GM12878 (cell line): ENCODE measurements at regions not wholly inside any gene's neighbourhood (a gene's known extent, or its start where the extent isn't known, plus 50 kb on each side); places are given as distances from the start of the nearest gene placed in this dataset.

ENCODE experiments used
- ATAC-seq: fragments of 200-7000 bp; cut with Tn5 transposase; 3 replicates; pipeline ENCODE4 v1.9.1; 2020; ENCODE audit warnings: mild to moderate bottlenecking, moderate library complexity
- BruUV-seq: library from RNA; stranded (reverse); fragments of 400-500 nt; replicated peaks from 2 replicates; lab custom pipeline; 2021; lab: Mats Ljungman, UMichigan
- CTCF ChIA-PET: fragments of 300-600 bp; sonication (Branson Sonifier 250); formaldehyde crosslinking; extraction: SDS; loops from one replicate; lab custom pipeline; 2021; ENCODE audit warnings: inconsistent platforms; lab: Yijun Ruan, JAX
- POLR2A ChIA-PET: fragments of 350-600 bp; formaldehyde crosslinking; extraction: SDS; loops from one replicate; lab custom pipeline; 2021; ENCODE audit warnings: inconsistent platforms; lab: Charles Lee
- RAD21 ChIA-PET: fragments of 300-600 bp; sonication (Branson Sonifier 250); formaldehyde crosslinking; loops from one replicate; lab custom pipeline; 2023; ENCODE audit warnings: antibody characterized with exemption; ENCODE audit not compliant: unreplicated experiment; lab: Charles Lee
- SMC1A ChIA-PET: fragments of 300-600 bp; sonication (Branson Sonifier 250); formaldehyde crosslinking; loops from one replicate; lab custom pipeline; 2023; ENCODE audit not compliant: unreplicated experiment, uncharacterized antibody; lab: Charles Lee
- DNase-seq: peaks from one replicate; pipeline ENCODE4 v3.0.0-alpha.2; 2011; ENCODE audit warnings: low read depth, low spot score
- FAIRE-seq: peaks from 3 replicates; lab custom pipeline; 2011; peaks lifted over from hg19 to GRCh38; lab: Jason Lieb, UNC
- H2AFZ ChIP-seq: 2 replicates; pipeline ENCODE4 v1.6.0; 2011; ENCODE audit warnings: low read depth, low read length, control low read depth; ENCODE audit not compliant: control insufficient read depth
- H3K27ac ChIP-seq: 2 replicates; pipeline ENCODE4 v1.5.1; 2011; ENCODE audit warnings: control low read depth; ENCODE audit not compliant: control insufficient read depth, insufficient read depth
- H3K27me3 ChIP-seq, 2 experiments: replicated peaks in 1 of 2; 2 replicates each; pipeline versions ENCODE4 v1.6.0 to v1.6.1; 2011; ENCODE audit warnings: low read length in 1 of 2; ENCODE audit not compliant: control insufficient read depth in 2 of 2, insufficient read depth in 2 of 2
- H3K36me3 ChIP-seq, 2 experiments: 2 replicates each; pipeline ENCODE4 v1.5.1; 2011; ENCODE audit warnings: low read length in 1 of 2; ENCODE audit not compliant: control insufficient read depth in 2 of 2, insufficient read depth in 2 of 2
- H3K4me1 ChIP-seq: 2 replicates; pipeline ENCODE4 v1.6.1; 2011; ENCODE audit warnings: mild to moderate bottlenecking, low read length, moderate library complexity, mixed read lengths; ENCODE audit not compliant: control insufficient read depth, insufficient read depth
- H3K4me2 ChIP-seq: 2 replicates; pipeline ENCODE4 v1.6.0; 2011; ENCODE audit warnings: control low read depth; ENCODE audit not compliant: control insufficient read depth, insufficient read depth
- H3K4me3 ChIP-seq: fragments of 200-600 bp; sonication (generic); 2 replicates; pipeline ENCODE4 v1.5.1; 2016
- H3K79me2 ChIP-seq: 2 replicates; pipeline ENCODE4 v1.6.0; 2011; ENCODE audit warnings: low read length; ENCODE audit not compliant: control insufficient read depth, insufficient read depth
- H3K9ac ChIP-seq: 2 replicates; pipeline ENCODE4 v1.8.0; 2011; ENCODE audit warnings: low read length, control low read depth, mixed read lengths; ENCODE audit not compliant: control insufficient read depth, insufficient read depth
- H3K9me3 ChIP-seq: replicated peaks from 3 replicates; pipeline ENCODE4 v1.5.1; 2011; ENCODE audit warnings: mild to moderate bottlenecking, low read length; ENCODE audit not compliant: control insufficient read depth, insufficient read depth
- H4K20me1 ChIP-seq: 2 replicates; pipeline ENCODE4 v1.6.0; 2011; ENCODE audit not compliant: control insufficient read depth, insufficient read depth
- BMI1 ChIP-seq: fragments of 450-650 bp; IDR thresholded peaks from 2 replicates; pipeline ENCODE4 v1.6.1; 2016; ENCODE audit warnings: mild to moderate bottlenecking, moderate library complexity, borderline replicate concordance
- FOXK2 ChIP-seq: fragments of 450-650 bp; IDR thresholded peaks from 2 replicates; pipeline ENCODE4 v1.6.1; 2017; ENCODE audit warnings: mild to moderate bottlenecking, moderate library complexity
- KLF5 ChIP-seq: fragments of 450-650 bp; IDR thresholded peaks from 2 replicates; pipeline ENCODE4 v1.6.1; 2014; ENCODE audit warnings: mild to moderate bottlenecking; ENCODE audit not compliant: partially characterized antibody
- NFYB ChIP-seq: IDR thresholded peaks from 2 replicates; pipeline ENCODE4 v1.6.1; 2011; ENCODE audit warnings: low read depth, mild to moderate bottlenecking, low read length, improper control_type of control experiment, moderate library complexity; ENCODE audit not compliant: insufficient read depth
- PKNOX1 ChIP-seq: fragments of 450-650 bp; IDR thresholded peaks from 2 replicates; pipeline ENCODE4 v1.6.1; 2016; ENCODE audit warnings: mild to moderate bottlenecking
- SIX5 ChIP-seq: IDR thresholded peaks from 2 replicates; pipeline ENCODE4 v1.6.1; 2011; ENCODE audit warnings: mild to moderate bottlenecking, low read depth, low read length, moderate library complexity; ENCODE audit not compliant: severe bottlenecking
- SMAD1 ChIP-seq: fragments of 450-650 bp; IDR thresholded peaks from 2 replicates; pipeline ENCODE4 v1.6.1; 2018; ENCODE audit warnings: mild to moderate bottlenecking, low read depth; ENCODE audit not compliant: partially characterized antibody
- SREBF2 ChIP-seq: IDR thresholded peaks from 2 replicates; pipeline ENCODE4 v1.6.1; 2012; ENCODE audit warnings: mild to moderate bottlenecking, low read length
- ZNF207 ChIP-seq: fragments of 450-650 bp; IDR thresholded peaks from 2 replicates; pipeline ENCODE4 v1.6.1; 2014; ENCODE audit warnings: antibody characterized with exemption, mild to moderate bottlenecking, borderline replicate concordance
- WGBS: methylation state at CpG from one replicate; pipeline ENCODE4 v1.1.6; 2016; ENCODE audit warnings: low lambda C conversion rate; ENCODE audit not compliant: insufficient replicate concordance, insufficient coverage; ENCODE audit errors: missing lambda C conversion rate; 5-methylcytosine and 5-hydroxymethylcytosine counted together
- in situ Hi-C: fragments of 300-500 bp; cut with MboI; formaldehyde crosslinking; loops from 9 replicates; pipeline ENCODE4 v1.14.3; 2018; ENCODE audit warnings: mixed read lengths
- intact Hi-C: fragments of 100-400 bp; cut with micrococcal nuclease; formaldehyde crosslinking; loops from one replicate; pipeline ENCODE4 v1.14.2; 2022; ENCODE audit not compliant: unreplicated experiment
- TF ChIP-seq, protein P1 (sequence below): IDR thresholded peaks from 2 replicates; pipeline ENCODE4 v1.6.1; 2012; ENCODE audit warnings: mild to moderate bottlenecking, low read depth, low read length
- TF ChIP-seq, protein P2 (sequence below): IDR thresholded peaks from 2 replicates; pipeline ENCODE4 v1.6.1; 2012; ENCODE audit warnings: improper control_type of control experiment, low read depth, low read length; ENCODE audit not compliant: insufficient replicate concordance

- no peak for TF ChIP-seq PKNOX1
Measured at GRCh38 chr2:220980966-220981675, 591.0 kb downstream of the EPHA4 start (continued).

GRCh38 chr2:220981926-220982325, 590.2 kb downstream of the EPHA4 start:
- H3K4me1 ChIP-seq = no peaks in the 10 kb centered on the region
- H3K27ac ChIP-seq = no peak overlapping the region
- H3K9me3 ChIP-seq = no peaks in the 10 kb centered on the region
- H2AFZ ChIP-seq = no peak overlapping the region
- ChIA-PET SMC1A (interaction anchor here (0.6 kb wide), 1 partner anchor 508 kb away, joined by 3 read pairs; no protein-coding TSS in a partner anchor), RAD21 (no interaction called here), CTCF (no interaction called here), POLR2A (no interaction called here)
- H3K36me3 ChIP-seq = no peaks in the 10 kb centered on the region
- ATAC-seq (no peak), FAIRE-seq (no peak), DNase-seq (no peak)
- WGBS = 66% methylated on average over 6 of the region's 6 CpGs
- H3K27me3 ChIP-seq = peaks cover 0 to 3% of the 10 kb centered on the region in 2 experiments; a peak in 2 of 4 replicates
- in situ Hi-C loops = no loop called here
- no peak overlapping the region for H3K4me3 ChIP-seq
- no peak overlapping the region for H3K9ac ChIP-seq
- H4K20me1 ChIP-seq = no peaks in the 10 kb centered on the region
- no TSS peak for BruUV-seq
- intact Hi-C loops = no loop called here
- H3K79me2 ChIP-seq = no peaks in the 10 kb centered on the region
- no peak overlapping the region for H3K4me2 ChIP-seq
- TF ChIP-seq, protein P1, sequence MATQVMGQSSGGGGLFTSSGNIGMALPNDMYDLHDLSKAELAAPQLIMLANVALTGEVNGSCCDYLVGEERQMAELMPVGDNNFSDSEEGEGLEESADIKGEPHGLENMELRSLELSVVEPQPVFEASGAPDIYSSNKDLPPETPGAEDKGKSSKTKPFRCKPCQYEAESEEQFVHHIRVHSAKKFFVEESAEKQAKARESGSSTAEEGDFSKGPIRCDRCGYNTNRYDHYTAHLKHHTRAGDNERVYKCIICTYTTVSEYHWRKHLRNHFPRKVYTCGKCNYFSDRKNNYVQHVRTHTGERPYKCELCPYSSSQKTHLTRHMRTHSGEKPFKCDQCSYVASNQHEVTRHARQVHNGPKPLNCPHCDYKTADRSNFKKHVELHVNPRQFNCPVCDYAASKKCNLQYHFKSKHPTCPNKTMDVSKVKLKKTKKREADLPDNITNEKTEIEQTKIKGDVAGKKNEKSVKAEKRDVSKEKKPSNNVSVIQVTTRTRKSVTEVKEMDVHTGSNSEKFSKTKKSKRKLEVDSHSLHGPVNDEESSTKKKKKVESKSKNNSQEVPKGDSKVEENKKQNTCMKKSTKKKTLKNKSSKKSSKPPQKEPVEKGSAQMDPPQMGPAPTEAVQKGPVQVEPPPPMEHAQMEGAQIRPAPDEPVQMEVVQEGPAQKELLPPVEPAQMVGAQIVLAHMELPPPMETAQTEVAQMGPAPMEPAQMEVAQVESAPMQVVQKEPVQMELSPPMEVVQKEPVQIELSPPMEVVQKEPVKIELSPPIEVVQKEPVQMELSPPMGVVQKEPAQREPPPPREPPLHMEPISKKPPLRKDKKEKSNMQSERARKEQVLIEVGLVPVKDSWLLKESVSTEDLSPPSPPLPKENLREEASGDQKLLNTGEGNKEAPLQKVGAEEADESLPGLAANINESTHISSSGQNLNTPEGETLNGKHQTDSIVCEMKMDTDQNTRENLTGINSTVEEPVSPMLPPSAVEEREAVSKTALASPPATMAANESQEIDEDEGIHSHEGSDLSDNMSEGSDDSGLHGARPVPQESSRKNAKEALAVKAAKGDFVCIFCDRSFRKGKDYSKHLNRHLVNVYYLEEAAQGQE = no peak
- TF ChIP-seq FOXK2 = no peak
- TF ChIP-seq SMAD1 = no peak
- TF ChIP-seq BMI1 = no peak
- TF ChIP-seq SREBF2 = no peak
- TF ChIP-seq SIX5 = no peak
- no peak for TF ChIP-seq NFYB
- TF ChIP-seq ZNF207 = no peak
- TF ChIP-seq, protein P2, sequence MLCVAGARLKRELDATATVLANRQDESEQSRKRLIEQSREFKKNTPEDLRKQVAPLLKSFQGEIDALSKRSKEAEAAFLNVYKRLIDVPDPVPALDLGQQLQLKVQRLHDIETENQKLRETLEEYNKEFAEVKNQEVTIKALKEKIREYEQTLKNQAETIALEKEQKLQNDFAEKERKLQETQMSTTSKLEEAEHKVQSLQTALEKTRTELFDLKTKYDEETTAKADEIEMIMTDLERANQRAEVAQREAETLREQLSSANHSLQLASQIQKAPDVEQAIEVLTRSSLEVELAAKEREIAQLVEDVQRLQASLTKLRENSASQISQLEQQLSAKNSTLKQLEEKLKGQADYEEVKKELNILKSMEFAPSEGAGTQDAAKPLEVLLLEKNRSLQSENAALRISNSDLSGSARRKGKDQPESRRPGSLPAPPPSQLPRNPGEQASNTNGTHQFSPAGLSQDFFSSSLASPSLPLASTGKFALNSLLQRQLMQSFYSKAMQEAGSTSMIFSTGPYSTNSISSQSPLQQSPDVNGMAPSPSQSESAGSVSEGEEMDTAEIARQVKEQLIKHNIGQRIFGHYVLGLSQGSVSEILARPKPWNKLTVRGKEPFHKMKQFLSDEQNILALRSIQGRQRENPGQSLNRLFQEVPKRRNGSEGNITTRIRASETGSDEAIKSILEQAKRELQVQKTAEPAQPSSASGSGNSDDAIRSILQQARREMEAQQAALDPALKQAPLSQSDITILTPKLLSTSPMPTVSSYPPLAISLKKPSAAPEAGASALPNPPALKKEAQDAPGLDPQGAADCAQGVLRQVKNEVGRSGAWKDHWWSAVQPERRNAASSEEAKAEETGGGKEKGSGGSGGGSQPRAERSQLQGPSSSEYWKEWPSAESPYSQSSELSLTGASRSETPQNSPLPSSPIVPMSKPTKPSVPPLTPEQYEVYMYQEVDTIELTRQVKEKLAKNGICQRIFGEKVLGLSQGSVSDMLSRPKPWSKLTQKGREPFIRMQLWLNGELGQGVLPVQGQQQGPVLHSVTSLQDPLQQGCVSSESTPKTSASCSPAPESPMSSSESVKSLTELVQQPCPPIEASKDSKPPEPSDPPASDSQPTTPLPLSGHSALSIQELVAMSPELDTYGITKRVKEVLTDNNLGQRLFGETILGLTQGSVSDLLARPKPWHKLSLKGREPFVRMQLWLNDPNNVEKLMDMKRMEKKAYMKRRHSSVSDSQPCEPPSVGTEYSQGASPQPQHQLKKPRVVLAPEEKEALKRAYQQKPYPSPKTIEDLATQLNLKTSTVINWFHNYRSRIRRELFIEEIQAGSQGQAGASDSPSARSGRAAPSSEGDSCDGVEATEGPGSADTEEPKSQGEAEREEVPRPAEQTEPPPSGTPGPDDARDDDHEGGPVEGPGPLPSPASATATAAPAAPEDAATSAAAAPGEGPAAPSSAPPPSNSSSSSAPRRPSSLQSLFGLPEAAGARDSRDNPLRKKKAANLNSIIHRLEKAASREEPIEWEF = no peak
- TF ChIP-seq KLF5 = no peak
